Neural cell (in vitro differentiated cells): ENCODE measurements at regions not wholly inside any gene's neighbourhood (a gene's known extent, or its start where the extent isn't known, plus 50 kb on each side); places are given as distances from the start of the nearest gene placed in this dataset.

ENCODE experiments used
- RAD21 ChIP-seq: fragments of 450-650 bp; conservative IDR thresholded peaks from 2 replicates; pipeline ENCODE4 v1.6.1; 2014; ENCODE audit warnings: antibody characterized with exemption, mild to moderate bottlenecking, moderate library complexity
- REST ChIP-seq: IDR thresholded peaks from 2 replicates; pipeline ENCODE4 v1.6.1; 2012; ENCODE audit warnings: borderline replicate concordance
- SMC3 ChIP-seq: fragments of 450-650 bp; conservative IDR thresholded peaks from 2 replicates; pipeline ENCODE4 v1.6.1; 2014; ENCODE audit warnings: antibody characterized with exemption, mild to moderate bottlenecking, moderate library complexity; ENCODE audit not compliant: poor library complexity

- TF ChIP-seq SMC3: no peak
- no peak for TF ChIP-seq REST
- no peak for TF ChIP-seq RAD21
Measured at GRCh38 chr5:159509002-159509660, 178.8 kb upstream of the IL12B start.
